NCI-H69 (cell line): ENCODE measurements at regions not wholly inside any gene's neighbourhood (a gene's known extent, or its start where the extent isn't known, plus 50 kb on each side); places are given as distances from the start of the nearest gene placed in this dataset.

ENCODE experiments used
- DNase-seq: peaks from one replicate; lab custom pipeline; 2025; lab: John Stamatoyannopoulos, UW

GRCh38 chr22:49284056-49284784, 543.5 kb downstream of the BRD1 start:
- DNase-seq = peak; percentile 52

GRCh38 chr22:49282596-49282995, 545.1 kb downstream of the BRD1 start:
- DNase-seq = no peak

- DNase-seq = no peak
These were observed 546.0 kb downstream of the BRD1 start for GRCh38 chr22:49281467-49282340.

GRCh38 chr22:49278340-49278739, 549.3 kb downstream of the BRD1 start:
- DNase-seq = peak; percentile 87

GRCh38 chr22:49276567-49276966, 551.1 kb downstream of the BRD1 start:
- no peak for DNase-seq

GRCh38 chr22:49274754-49275380, 552.8 kb downstream of the BRD1 start:
- no peak for DNase-seq

GRCh38 chr22:49272546-49273125, 555.0 kb downstream of the BRD1 start:
- DNase-seq = no peak

- no peak for DNase-seq
These were observed 555.8 kb downstream of the BRD1 start for GRCh38 chr22:49271831-49272230.

GRCh38 chr22:49271369-49271727, 556.3 kb downstream of the BRD1 start:
- no peak for DNase-seq

GRCh38 chr22:49270595-49271368, 556.9 kb downstream of the BRD1 start:
- DNase-seq = no peak

- no peak for DNase-seq
These were observed 557.7 kb downstream of the BRD1 start for GRCh38 chr22:49269928-49270327.

GRCh38 chr22:49269371-49269770, 558.3 kb downstream of the BRD1 start:
- DNase-seq = peak; percentile 76

- no peak for DNase-seq
These were observed 558.7 kb downstream of the BRD1 start for GRCh38 chr22:49268924-49269323.

- DNase-seq = no peak
These were observed 559.7 kb downstream of the BRD1 start for GRCh38 chr22:49267996-49268395.

- peak; percentile 26 for DNase-seq
These were observed 560.8 kb downstream of the BRD1 start for GRCh38 chr22:49266561-49267519.

- no peak for DNase-seq
These were observed 563.0 kb downstream of the BRD1 start for GRCh38 chr22:49264696-49265095.

GRCh38 chr22:49263101-49263500, 564.6 kb downstream of the BRD1 start:
- no peak for DNase-seq

GRCh38 chr22:49262167-49262566, 565.5 kb downstream of the BRD1 start:
- DNase-seq = no peak

GRCh38 chr22:49261616-49262015, 566.1 kb downstream of the BRD1 start:
- no peak for DNase-seq
